Transverse colon (tissue), 4 donors: ENCODE measurements at regions not wholly inside any gene's neighbourhood (a gene's known extent, or its start where the extent isn't known, plus 50 kb on each side); places are given as distances from the start of the nearest gene placed in this dataset.

Experiments used
- CTCF ChIP-seq, 5 experiments: fragments of 200-600 bp in 3 of 5; fragments of 450-650 bp in 2 of 5; sonication (generic) in 3 of 5; IDR thresholded peaks; 1 replicate in 2 of 5; 2 replicates in 3 of 5; pipeline ENCODE4 v1.5.1; 2016 to 2017; ENCODE audit warnings: antibody characterized with exemption in 5 of 5, inconsistent platforms in 3 of 5, mild to moderate bottlenecking in 2 of 5, moderate library complexity in 1 of 5
- EP300 ChIP-seq: sonication (generic); formaldehyde crosslinking; IDR thresholded peaks from one replicate; pipeline ENCODE4 v1.6.1; 2017; ENCODE audit warnings: antibody characterized with exemption, low read depth
- POLR2A ChIP-seq: fragments of 450-650 bp; IDR thresholded peaks from one replicate; pipeline ENCODE4 v1.6.1; 2016; ENCODE audit warnings: antibody characterized with exemption, mild to moderate bottlenecking, moderate library complexity
- POLR2AphosphoS5 ChIP-seq, 3 donors: sonication (generic); formaldehyde crosslinking; IDR thresholded peaks; one replicate each; pipeline ENCODE4 v1.6.1; 2016; ENCODE audit warnings: antibody characterized with exemption in 3 of 3

GRCh38 chr3:168834558-168834957 is 738.8 kb upstream of the GOLIM4 start:
- TF ChIP-seq POLR2A (no peak), CTCF (IDR thresholded peaks at IDR 0.05) (no peak), POLR2AphosphoS5 (IDR thresholded peaks at IDR 0.05) (no peak), EP300 (no peak)
